MG63 (cell line): ENCODE measurements at regions not wholly inside any gene's neighbourhood (a gene's known extent, or its start where the extent isn't known, plus 50 kb on each side); places are given as distances from the start of the nearest gene placed in this dataset.

Experiments
- DNase-seq: peaks from one replicate; pipeline ENCODE4 v3.0.0-alpha.2; 2020
- H3K27me3 ChIP-seq: fragments of 250-450 bp; sonication (Bioruptor Pico); 2 replicates; pipeline ENCODE4 v1.5.1; 2020; ENCODE audit warnings: mild to moderate bottlenecking, moderate library complexity
- H3K36me3 ChIP-seq: fragments of 250-450 bp; sonication (Bioruptor Pico); 2 replicates; pipeline ENCODE4 v1.5.1; 2020; ENCODE audit warnings: mild to moderate bottlenecking, moderate library complexity
- H3K4me3 ChIP-seq: fragments of 250-450 bp; sonication (Bioruptor Pico); 2 replicates; pipeline ENCODE4 v1.5.1; 2020; ENCODE audit warnings: mild to moderate bottlenecking, moderate library complexity
- H3K9me3 ChIP-seq: fragments of 250-450 bp; sonication (Bioruptor Pico); 2 replicates; pipeline ENCODE4 v1.5.1; 2020; ENCODE audit warnings: mild to moderate bottlenecking, moderate library complexity

DNA sequence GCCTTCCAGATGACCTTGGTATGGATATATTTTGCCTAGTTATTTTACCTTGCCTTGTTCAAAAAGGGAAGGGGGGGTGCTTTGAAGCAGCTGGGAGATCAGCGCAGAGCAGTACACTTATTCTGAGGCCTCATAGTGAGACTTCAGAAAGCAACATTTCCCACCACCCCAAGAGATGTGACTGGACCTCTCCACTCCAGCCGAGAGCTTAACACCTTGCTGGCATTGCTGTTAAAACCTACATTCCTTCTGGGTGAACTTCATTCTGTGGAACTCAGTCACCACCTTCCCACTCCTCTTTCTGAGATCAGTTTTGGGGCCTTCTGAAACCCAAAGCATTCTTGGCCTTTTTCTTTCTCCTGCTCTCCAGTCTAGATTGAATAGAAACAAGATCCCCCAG, 148.7 kb downstream of the BARHL2 start:
- no peak overlapping the region for H3K4me3 ChIP-seq
- no peak for DNase-seq
- no peaks in the 10 kb centered on the region for H3K36me3 ChIP-seq

DNA sequence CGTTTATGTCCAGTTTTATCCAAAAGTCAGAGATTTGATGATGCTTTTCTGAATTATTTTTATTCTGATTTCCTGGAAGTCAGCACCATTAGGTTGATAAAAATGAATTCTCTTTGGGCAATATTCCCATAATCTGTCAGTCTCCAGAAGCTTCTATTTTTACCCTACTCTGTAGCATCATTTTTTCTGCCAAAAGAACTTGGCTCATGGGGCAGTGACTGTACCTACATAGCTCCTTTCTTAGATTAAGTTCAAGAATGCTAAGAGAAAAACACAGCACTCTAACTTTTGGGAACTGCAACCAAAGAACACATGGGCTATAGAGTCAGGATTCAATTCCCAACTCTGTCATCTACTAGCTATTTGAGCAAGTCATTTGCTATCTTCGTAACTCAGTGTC, 152.9 kb downstream of the BARHL2 start:
- Histone ChIP-seq H3K36me3 (no peaks in the 10 kb centered on the region), H3K27me3 (no peaks in the 10 kb centered on the region), H3K9me3 (no peaks in the 10 kb centered on the region), H3K4me3 (no peak overlapping the region)
- DNase-seq = no peak

More for the DNA sequence above, 148.7 kb downstream of the BARHL2 start:
- Histone ChIP-seq H3K27me3 (no peaks in the 10 kb centered on the region), H3K9me3 (no peaks in the 10 kb centered on the region)

GRCh38 chr1:90562892-90563291, 154.2 kb downstream of the BARHL2 start:
- Histone ChIP-seq H3K4me3 (no peak overlapping the region), H3K27me3 (no peaks in the 10 kb centered on the region), H3K36me3 (no peaks in the 10 kb centered on the region), H3K9me3 (no peaks in the 10 kb centered on the region)
- no peak for DNase-seq

GRCh38 chr1:90561911-90562310, 155.2 kb downstream of the BARHL2 start:
- no peaks in the 10 kb centered on the region for H3K36me3 ChIP-seq
- no peaks in the 10 kb centered on the region for H3K27me3 ChIP-seq
- no peaks in the 10 kb centered on the region for H3K9me3 ChIP-seq
- no peak overlapping the region for H3K4me3 ChIP-seq
- DNase-seq = no peak

- no peaks in the 10 kb centered on the region for H3K9me3 ChIP-seq
- no peak overlapping the region for H3K4me3 ChIP-seq
- no peaks in the 10 kb centered on the region for H3K27me3 ChIP-seq
Observed at GRCh38 chr1:90561103-90561783, 155.9 kb downstream of the BARHL2 start.

DNA sequence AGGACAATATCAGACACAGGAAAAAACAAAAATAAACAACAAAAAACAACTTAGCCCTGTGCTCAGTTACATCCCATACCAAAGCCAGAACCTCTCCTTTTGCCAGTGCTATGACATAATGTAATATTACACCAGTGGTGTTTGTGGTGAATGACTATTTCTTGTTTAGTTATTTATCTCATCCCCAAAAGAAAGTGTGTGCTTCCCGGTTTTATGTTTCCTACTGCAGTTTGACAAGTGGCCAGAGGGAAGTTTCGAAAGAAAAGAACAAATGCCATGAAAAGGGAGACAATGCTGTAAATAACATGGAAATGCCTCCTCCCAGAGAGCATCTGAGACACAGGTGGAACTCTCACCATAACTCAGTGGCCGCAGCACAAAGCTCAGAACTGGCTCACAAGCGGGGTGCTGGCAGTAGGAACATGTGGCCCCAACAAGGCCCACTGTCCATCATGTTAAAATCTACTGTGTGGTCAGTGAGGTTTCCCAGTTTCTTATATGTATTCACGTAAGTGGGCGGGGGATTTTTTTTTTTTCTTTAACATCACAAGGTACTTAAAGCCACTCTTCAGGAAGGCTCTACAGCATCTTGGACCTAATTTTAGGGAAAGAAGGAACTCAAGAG, 158.2 kb downstream of the BARHL2 start:
- no peaks in the 10 kb centered on the region for H3K36me3 ChIP-seq
- H3K9me3 ChIP-seq = no peaks in the 10 kb centered on the region
- DNase-seq = no peak
- H3K27me3 ChIP-seq = no peaks in the 10 kb centered on the region
- no peak overlapping the region for H3K4me3 ChIP-seq

More at GRCh38 chr1:90561103-90561783, 155.9 kb downstream of the BARHL2 start:
- H3K36me3 ChIP-seq = no peaks in the 10 kb centered on the region
- DNase-seq = no peak

DNA sequence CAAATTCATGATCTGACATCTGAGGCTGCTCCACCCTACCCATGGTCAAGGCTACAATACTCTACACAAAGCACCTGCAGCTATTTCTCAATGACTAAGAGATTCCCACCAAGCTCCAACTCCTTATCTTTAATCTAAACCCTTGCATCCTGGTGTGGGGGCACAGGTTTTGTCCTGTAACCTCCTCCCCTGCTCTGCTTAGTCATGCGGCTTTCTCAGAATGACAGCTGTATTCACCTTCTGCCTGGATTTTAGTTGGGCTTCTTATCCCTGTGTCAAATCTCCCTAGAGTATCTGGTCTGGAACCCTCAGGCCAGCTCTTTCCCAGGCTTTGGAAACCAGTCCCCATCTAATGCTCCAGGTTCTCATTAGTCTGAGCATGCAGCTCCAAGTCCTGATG, 159.0 kb downstream of the BARHL2 start:
- DNase-seq = no peak
- H3K36me3 ChIP-seq = no peaks in the 10 kb centered on the region

DNA sequence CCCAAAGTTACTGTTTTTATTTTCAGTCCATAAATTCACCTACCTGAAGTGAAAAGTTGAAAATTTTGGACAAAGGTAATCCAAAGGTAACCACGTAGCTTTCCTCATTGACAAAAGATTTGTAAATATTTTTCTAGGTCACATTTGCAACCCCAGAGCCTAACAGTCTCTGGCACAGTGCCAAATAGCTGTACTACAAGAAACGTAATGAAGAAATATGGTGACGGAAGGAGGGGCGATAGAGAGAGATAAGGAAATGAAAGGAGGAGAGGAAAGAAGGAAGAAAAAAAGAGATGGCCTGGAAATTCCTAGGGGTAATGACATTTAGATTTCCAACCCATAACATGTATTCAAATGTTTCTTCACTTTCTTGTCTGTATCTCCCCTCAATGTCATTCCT, 159.4 kb downstream of the BARHL2 start:
- Histone ChIP-seq H3K36me3 (no peaks in the 10 kb centered on the region), H3K9me3 (no peaks in the 10 kb centered on the region), H3K4me3 (no peak overlapping the region), H3K27me3 (no peaks in the 10 kb centered on the region)
- no peak for DNase-seq

More for the DNA sequence above, 159.0 kb downstream of the BARHL2 start:
- no peaks in the 10 kb centered on the region for H3K9me3 ChIP-seq
- no peak overlapping the region for H3K4me3 ChIP-seq
- H3K27me3 ChIP-seq = no peaks in the 10 kb centered on the region

DNA sequence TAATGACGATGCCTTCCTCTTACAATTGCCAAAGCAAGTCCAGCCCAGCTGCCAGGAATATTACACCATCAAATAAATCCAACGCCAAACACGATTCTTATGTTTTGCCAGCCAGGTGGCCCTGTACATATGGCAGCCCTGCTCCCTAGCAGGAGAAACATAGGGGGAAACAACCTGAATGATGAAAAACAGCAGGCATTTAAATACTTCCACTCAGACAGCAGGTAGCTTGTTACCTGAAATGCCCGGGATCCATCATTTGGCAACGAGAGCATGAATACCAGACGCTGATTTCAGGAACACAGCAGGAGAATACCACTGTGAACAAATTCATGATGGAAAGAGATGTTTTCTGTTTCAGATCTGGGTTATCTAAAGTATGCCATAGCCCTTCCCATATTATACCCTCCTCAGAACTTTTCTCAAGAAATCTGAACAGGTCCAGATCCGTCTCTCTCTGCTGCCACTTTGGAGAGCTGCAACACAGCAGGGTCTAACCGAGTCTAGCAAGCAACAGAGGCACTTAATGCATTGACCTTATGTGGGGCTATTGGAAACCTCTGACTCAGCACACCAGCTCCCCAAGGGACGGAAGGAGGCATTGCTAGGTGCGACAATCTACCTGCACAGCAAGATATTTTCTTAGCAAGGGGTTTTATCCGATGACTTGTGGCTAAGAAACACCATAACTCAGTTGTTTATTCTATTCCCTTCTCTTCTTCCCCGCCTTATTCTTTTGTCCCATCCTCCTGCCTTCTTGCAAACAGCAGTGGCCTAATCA, 166.3 kb downstream of the BARHL2 start:
- no peaks in the 10 kb centered on the region for H3K27me3 ChIP-seq
- no peak overlapping the region for H3K4me3 ChIP-seq
- no peak for DNase-seq
- no peaks in the 10 kb centered on the region for H3K9me3 ChIP-seq
- H3K36me3 ChIP-seq = no peaks in the 10 kb centered on the region

DNA sequence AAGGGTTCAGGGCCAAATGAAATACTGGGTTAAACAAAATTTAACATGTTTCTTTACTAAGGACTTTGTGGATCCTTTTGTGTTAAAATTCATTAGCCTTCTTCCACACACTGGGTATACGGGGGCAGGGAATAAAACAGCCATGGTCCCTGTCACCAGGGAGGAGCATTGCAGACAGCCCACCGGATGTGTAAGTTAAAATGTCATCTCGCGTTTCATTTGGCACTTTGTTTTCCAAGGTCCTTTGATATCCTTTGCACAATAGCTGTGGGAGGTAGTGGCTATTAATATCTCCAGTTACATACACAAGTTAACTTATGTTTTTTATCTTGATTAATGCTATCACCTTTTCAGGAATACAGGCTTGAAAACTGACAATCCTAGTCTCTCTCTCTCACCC, 172.7 kb downstream of the BARHL2 start:
- H3K9me3 ChIP-seq = no peaks in the 10 kb centered on the region
- DNase-seq = no peak
- H3K27me3 ChIP-seq = no peaks in the 10 kb centered on the region
- no peaks in the 10 kb centered on the region for H3K36me3 ChIP-seq
- no peak overlapping the region for H3K4me3 ChIP-seq

- Histone ChIP-seq H3K27me3 (no peaks in the 10 kb centered on the region), H3K9me3 (no peaks in the 10 kb centered on the region), H3K4me3 (no peak overlapping the region), H3K36me3 (no peaks in the 10 kb centered on the region)
- DNase-seq = no peak
Observed at GRCh38 chr1:90537606-90538362, 179.3 kb downstream of the BARHL2 start.

GRCh38 chr1:90534663-90535295, 182.3 kb downstream of the BARHL2 start:
- H3K4me3 ChIP-seq = no peak overlapping the region
- no peaks in the 10 kb centered on the region for H3K27me3 ChIP-seq
- no peaks in the 10 kb centered on the region for H3K9me3 ChIP-seq
- DNase-seq = no peak
- H3K36me3 ChIP-seq = no peaks in the 10 kb centered on the region

DNA sequence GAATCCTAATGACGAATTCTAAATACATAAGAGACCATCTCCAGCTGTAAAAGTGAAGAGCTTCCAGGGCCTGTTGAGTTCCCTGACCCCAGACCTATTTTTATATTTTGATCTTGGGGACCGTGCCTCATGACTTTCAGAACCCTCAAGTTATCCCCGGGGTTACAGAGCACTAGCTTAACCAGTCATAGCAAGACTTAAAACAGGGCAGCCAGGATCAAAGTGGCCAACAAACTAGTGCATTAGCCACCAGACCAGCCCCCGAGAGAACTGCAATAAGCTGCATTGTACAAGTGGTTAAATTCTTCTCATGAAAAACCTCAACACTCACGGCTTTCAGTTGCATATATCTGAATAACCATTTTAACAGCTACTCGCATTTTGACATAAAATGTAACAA, 183.0 kb downstream of the BARHL2 start:
- no peaks in the 10 kb centered on the region for H3K27me3 ChIP-seq
- no peak for DNase-seq
- no peaks in the 10 kb centered on the region for H3K9me3 ChIP-seq
- H3K36me3 ChIP-seq = no peaks in the 10 kb centered on the region
- no peak overlapping the region for H3K4me3 ChIP-seq

DNA sequence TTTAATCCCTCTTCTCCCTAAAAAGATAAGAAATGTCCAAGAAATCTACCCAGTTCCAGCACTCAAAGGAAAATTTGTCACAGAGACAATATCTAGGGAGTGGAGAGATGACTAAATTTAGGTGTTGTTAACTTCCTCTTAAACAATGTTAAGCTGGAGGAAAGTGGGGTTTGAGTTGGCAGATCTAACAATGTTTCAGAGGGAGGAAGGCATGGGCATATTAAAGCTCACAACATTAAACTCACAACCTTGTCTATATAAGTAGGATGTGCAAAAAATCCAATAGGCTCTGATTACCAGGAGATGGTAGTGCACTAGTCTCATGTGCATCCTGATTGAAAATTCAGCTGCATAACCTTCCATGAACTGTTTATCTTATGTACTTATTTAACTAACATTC, 190.1 kb downstream of the BARHL2 start:
- Histone ChIP-seq H3K27me3 (no peaks in the 10 kb centered on the region), H3K9me3 (no peaks in the 10 kb centered on the region)
- DNase-seq = no peak

GRCh38 chr1:90522432-90522831, 194.7 kb downstream of the BARHL2 start:
- Histone ChIP-seq H3K9me3 (no peaks in the 10 kb centered on the region), H3K4me3 (no peak overlapping the region), H3K27me3 (peaks cover 3% of the 10 kb centered on the region; the same call in 1 of the 2 replicates), H3K36me3 (no peaks in the 10 kb centered on the region)
- no peak for DNase-seq

More for the DNA sequence above, 190.1 kb downstream of the BARHL2 start:
- Histone ChIP-seq H3K36me3 (no peaks in the 10 kb centered on the region), H3K4me3 (no peak overlapping the region)

GRCh38 chr1:90513956-90514355, 203.1 kb downstream of the BARHL2 start:
- Histone ChIP-seq H3K27me3 (0 out of 2 replicates have a peak, but pooled peaks cover 2% of the 10 kb centered on the region), H3K36me3 (no peaks in the 10 kb centered on the region), H3K4me3 (no peak overlapping the region), H3K9me3 (no peaks in the 10 kb centered on the region)
- DNase-seq = no peak
